Tongue (tissue), 1 donor: ENCODE measurements at regions not wholly inside any gene's neighbourhood (a gene's known extent, or its start where the extent isn't known, plus 50 kb on each side); places are given as distances from the start of the nearest gene placed in this dataset.

Source experiments
- DNase-seq: peaks from one replicate; pipeline ENCODE4 v3.0.0-alpha.2; 2015

DNA sequence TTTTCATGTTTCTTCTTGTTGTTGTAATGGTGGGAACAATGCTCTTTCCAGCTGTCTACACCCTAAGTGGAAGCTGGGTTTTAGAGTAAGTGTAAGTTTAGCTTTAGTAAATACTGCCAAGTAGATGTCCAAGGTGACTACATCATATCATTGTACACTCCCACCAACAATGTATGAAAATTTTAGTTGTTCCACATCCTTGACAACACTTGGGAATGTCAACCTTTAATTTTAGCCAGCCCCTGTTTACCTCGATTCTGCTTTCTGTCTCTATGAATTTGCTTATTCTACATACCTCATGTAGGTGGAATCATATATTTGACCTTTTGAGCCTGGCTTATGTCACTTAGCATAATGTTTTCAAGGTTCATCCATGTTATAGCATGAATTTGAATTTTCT, 93.0 kb downstream of the MTPAP start:
- DNase-seq: no peak

GRCh38 chr10:30254926-30255325, 94.2 kb downstream of the MTPAP start:
- no peak for DNase-seq

DNA sequence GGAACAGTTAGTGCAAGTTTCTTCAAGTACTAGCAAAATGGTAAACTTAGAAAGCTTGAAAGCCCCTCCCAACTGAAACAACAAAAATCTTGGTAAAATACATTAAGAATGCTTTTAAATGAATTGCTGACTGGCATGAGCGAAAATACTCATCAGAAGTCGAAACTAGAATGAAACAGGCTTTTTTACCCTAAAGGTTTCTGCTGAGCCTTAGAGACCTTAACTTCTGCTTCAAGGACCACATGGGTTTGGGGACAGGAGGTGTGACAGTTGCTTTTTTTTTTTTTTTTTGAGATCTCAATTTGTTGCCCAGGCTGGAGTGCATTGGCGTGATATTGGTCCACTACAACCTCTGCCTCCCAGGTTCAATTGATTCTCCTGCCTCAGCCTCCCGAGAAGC, 100.3 kb downstream of the MTPAP start:
- no peak for DNase-seq

DNA sequence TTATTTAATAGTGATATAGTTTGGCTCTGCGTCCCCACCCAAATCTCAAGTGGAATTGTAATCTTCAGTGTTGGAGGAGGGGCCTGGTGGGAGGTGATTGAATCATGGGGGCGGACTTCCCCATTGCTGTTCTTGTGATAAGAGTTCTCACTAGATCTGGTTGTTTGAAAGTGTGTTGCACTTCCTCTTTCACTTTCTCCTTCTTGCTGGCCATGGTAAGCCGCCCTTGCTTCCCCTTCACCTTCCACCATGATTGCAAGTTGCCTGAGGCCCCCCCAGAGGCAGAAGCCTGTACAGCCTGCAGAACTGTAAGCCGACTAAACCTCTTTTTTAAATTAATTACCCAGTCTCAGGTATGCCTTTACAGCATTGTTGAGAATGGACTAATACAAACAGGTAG, 101.4 kb downstream of the MTPAP start:
- DNase-seq: no peak

DNA sequence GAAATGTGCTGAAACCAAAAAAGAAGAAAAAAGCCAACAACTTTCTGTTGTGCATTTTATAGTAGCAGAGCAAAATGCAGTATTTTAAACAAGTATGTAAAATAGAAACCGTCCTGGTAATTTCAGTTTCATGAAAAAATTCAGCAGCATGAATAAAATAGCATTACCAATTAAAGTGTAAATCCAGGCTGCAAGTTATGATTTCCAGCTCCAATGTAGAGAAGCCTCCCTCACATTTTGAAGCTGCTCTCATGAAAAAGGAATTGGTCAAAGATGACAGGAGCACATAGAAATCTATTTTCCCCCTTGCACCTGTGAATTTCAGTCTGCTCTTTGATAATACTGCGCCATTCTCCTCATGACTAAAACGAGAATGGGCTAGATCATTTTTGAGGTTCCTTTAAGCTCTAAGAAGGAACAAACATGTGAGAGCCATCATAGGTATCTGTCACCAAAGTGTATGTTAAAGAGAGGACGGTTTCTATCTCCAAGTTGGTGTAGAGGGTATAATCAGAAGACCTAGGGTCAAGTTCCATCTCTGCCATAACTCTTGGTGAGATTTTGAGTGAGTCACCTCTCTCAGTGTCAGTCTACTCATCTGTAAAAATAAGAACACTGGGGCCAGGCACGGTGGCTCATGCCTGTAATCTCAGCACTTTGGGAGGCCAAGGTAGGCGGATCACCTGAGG, 107.5 kb downstream of the MTPAP start:
- no peak for DNase-seq

GRCh38 chr10:30238836-30239235, 110.2 kb downstream of the MTPAP start:
- peak; percentile 17 for DNase-seq

- DNase-seq: no peak
Observed at GRCh38 chr10:30233186-30233959, 115.7 kb downstream of the MTPAP start.

- DNase-seq: no peak
Observed at GRCh38 chr10:30231709-30232108, 117.4 kb downstream of the MTPAP start.

GRCh38 chr10:30231071-30231652, 117.9 kb downstream of the MTPAP start:
- peak; percentile 34 for DNase-seq

DNA sequence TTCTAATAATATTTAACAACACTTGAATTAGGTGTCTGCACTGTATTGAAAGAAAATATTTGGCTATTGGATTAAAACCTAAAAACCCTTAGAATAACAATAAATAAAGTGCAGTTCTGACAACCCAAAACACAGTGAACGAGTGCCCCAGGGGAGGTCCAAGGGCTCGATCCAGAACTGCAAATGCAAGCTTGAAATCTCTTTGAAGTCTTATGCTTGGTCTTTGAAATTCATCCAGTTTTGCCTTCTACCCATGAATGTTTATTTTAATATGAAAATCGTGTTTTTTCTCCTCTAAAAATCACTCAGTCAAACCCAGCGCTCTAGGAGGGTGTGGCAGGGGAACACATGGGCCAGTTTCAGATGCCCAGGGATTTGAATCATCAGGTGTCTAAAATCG, 119.5 kb downstream of the MTPAP start:
- DNase-seq: no peak

DNA sequence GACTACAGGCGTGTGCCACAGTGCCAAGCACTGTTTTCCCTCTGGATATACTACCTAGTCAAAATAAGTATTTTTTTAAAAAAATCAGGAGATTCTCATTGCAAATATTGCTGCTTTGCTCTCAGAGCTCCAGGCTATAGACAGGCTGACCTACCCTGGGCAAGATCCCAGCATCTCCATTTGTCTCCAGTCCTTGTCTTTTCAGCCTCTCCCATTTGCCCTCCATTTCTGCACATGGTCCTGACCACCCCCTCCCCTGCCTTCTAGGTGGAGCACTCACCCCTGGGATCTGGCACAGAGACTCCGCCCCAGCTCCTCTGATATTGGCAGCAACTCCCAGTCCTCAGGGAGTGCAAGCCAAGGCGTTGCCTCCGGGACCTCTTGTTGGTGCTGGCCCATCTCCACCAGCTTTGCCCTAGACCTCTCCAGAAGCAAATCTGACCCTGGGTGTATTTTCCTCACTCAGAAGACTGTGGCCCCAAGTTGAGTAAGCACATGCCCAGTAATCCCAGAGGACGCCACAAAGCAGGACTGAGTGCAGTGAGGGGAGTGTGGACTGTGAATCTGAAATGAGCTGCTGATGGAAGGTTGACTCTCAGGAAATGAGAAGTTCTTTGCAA, 120.6 kb downstream of the MTPAP start:
- DNase-seq: no peak

DNA sequence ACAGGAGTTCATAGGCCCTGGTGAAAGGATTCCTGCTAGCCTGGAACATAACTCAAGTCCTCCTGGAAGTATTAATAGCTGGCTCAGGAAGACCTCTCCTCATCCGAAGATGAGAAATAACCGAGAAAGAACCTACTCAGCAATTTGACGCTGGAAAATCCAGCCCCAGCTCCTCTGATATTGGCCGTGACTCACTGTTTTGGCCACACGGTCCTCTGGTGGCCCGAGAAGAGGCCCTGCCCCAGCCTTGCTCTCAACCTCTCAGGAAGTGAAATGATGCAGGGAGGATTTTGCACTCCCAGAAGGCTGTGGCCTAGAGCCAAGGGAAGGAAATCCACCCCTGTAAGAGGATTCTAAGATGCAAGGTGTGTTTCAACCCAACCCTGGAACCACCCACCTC, 121.6 kb downstream of the MTPAP start:
- DNase-seq: no peak

DNA sequence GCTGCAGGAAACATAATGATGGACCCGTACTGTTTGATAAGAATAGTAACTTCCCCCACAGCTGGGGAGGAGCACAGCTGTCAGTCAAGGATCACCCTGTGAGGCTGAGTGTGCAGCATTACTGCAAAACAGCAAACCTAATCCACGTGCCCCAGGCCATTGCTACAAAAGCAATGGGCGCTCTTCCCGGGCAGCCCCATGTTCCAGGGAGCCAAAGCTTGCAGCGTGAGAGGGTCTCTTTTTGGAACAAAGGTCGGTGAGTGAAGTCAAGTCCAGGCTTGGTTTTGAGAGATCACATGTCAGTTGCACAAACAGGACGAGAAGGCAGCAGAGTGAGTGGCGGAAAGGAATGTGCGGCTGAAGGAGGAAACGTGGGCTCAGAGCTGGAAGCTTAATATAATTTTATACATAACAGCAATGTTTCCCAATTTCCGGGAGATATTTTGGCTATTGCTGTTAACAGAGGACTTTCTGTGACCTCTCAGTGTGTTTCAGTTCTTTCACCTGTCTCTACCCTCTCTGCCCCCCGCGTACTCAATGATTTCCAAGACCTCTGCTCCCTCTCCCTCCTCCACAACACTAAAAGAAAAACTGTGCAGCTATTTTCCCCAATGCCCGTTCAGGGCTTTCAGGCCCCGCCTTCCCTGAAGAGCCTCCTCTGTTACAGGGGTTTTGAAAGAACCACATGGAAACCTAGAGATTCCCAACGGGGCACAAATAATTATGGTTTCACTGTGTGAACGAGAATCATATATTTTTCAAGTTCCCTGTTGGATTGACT, 128.9 kb downstream of the MTPAP start:
- DNase-seq: peak; percentile 50

DNA sequence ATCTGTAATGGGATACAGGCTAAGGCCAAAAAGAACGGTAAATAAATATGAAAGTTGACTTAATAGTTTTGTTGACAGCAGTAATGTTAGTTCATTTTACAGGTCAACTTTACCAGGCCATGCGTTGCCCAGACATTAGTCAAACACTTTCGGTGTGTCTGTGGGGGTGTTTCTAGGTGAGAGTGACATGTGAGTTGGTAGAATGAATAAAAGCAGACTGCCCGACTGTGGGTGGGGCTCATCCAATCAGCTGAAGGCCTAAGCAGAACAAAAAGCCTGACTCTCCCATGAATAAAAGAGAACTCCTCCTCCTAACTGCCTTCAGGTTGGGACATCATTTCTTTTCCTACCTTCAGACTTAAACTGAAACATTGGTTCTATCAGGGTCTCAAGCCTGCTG, 132.3 kb downstream of the MTPAP start:
- DNase-seq: no peak

DNA sequence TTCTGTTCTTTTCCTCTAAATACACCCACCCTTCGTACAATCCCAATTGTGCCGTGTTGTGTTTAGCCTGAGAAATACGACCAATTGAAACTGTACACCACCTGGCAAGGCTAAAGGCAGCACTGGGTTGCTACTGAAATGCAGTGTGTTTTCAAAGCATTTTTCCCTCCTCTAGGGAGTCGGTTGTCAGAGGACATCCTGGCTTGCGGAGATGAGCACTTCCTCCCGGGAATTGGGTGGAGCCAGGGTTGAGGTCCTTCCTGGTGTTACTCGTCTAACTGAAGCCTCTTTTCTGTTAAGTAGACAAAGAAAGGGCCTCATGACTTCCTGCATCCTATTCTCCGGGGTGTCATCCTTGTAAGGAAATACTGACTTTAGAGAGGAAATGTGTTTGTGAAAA, 133.5 kb downstream of the MTPAP start:
- peak; percentile 57 for DNase-seq

DNA sequence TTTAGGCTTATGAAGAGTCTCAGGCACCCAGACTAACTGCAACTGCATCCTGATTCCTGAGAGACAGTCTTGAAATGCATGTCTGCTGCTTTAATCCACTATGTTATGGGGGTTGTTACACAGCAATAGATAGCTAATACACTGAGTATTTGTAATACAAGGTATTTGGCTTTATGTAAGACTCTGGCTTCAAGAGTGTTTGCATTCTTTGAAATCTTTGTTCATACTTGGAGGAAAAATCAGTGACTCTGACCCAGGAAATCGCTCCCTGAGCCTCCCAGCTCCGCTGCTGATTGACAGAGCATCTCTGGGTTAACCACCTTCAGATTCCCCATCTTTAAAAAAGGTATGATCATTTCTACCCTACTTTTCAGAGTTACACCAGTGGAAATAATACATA, 133.9 kb downstream of the MTPAP start:
- DNase-seq: no peak

DNA sequence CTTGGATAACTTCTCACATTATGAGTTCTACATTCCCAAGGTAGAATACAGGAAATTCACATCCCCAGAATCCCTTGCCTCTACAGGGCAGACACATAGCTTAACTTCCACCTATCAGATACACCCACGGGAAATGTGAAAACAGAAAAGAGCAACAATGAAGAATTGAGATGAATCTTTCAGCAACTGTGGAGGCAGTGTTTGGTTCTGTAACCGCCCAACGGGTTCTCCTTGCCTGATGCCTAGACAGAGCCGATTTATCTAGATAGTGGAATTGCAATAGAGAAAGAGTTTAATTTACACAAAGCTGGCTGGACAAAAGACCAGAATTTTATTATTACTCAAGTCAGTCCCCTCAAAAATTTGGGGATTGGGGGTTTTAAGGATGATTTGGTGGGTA, 138.8 kb downstream of the MTPAP start:
- DNase-seq: no peak

GRCh38 chr10:30208330-30208729, 140.7 kb downstream of the MTPAP start:
- no peak for DNase-seq

- no peak for DNase-seq
Observed at GRCh38 chr10:30207485-30208052, 141.5 kb downstream of the MTPAP start.

GRCh38 chr10:30200017-30200415, 140.6 kb upstream of the JCAD start:
- no peak for DNase-seq

DNA sequence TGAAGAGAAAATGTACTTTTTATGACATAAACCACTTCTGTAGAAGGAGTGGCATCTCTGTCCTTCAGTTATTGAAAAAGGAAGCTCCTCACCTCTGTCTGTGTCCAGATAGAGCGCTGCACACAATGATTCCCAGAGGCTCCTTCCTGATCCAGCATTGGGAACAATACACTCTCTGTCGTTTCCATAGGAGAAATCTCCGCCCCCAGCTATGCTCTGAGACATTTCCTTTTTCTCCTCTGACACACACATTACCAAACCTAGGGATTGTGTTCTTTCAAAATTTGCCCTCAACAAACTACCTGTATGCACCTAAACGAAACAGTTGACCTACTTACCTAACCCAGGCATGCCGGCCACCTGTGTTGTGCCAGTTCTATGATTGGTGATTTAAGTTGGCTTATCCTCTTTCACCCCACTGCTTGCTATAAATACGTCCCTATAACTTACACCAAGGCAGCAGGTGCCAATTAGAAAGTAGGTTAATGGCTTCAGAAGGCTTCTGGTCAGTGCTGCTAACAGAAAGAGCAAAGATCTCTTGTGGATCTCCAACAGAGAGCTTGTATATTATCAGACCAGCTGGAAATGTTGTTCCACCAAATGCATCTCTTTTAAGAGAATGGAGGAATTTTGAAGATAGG, 140.1 kb upstream of the JCAD start:
- DNase-seq: no peak

DNA sequence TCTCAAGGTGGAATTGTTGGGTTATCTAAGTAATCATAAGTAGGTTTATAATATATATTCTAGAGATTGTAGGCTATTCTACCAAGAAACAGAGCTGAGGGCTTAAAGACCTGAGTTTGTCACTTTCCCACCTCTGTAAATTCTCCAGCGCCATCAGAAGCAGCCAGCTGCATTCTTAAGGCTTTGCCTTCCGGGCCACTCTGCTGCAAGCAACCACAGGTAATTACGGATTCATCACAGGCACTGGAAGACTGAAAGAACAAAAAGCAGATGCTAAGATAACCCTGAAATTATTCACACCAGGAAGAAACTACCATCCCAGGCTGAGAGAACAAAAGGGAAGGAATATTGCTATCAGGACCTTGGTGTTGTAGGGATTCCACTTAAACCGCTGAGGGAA, 137.8 kb upstream of the JCAD start:
- no peak for DNase-seq
